ENCODE measurements at regions not wholly inside any gene's neighbourhood (a gene's known extent, or its start where the extent isn't known, plus 50 kb on each side); places are given as distances from the start of the nearest gene placed in this dataset.

DNA sequence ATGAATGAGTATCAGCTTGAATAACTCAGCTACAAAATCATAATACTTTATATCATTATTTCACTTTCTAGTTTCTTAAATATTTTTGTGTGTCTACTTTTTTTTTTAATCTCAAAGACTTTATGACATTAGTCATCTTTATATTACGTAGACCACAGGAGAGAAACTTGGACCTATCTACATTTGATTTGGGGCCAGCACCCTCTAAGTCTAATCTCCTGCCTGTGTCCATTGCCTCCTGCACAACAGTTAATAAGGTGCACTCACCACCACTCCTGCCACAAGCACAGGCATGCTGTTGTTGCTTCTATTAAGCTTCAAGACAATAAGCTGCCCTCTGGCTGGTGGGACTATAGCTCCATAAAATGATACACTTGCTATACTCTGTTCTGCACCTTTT lies 70.4 kb downstream of the DIRAS3 start:
- Mint-ChIP-seq H3K9me3 (ENCODE audit: unreplicated experiment) (no peaks in the 10 kb centered on the region), H3K4me3 (ENCODE audit: unreplicated experiment) (no peak overlapping the region), H3K27ac (ENCODE audit: low read depth, unreplicated experiment) (no peak overlapping the region), H3K36me3 (ENCODE audit: insufficient read depth, unreplicated experiment) (no peaks in the 10 kb centered on the region), H3K27me3 (ENCODE audit: insufficient read depth, unreplicated experiment) (no peaks in the 10 kb centered on the region), H3K4me1 (ENCODE audit: insufficient read depth, unreplicated experiment) (peaks cover 14% of the 10 kb centered on the region)
- TF ChIP-seq, protein P1, sequence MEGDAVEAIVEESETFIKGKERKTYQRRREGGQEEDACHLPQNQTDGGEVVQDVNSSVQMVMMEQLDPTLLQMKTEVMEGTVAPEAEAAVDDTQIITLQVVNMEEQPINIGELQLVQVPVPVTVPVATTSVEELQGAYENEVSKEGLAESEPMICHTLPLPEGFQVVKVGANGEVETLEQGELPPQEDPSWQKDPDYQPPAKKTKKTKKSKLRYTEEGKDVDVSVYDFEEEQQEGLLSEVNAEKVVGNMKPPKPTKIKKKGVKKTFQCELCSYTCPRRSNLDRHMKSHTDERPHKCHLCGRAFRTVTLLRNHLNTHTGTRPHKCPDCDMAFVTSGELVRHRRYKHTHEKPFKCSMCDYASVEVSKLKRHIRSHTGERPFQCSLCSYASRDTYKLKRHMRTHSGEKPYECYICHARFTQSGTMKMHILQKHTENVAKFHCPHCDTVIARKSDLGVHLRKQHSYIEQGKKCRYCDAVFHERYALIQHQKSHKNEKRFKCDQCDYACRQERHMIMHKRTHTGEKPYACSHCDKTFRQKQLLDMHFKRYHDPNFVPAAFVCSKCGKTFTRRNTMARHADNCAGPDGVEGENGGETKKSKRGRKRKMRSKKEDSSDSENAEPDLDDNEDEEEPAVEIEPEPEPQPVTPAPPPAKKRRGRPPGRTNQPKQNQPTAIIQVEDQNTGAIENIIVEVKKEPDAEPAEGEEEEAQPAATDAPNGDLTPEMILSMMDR (IDR thresholded peaks at IDR 0.05; ENCODE audit: unreplicated experiment), result no peak
- no TSS peak for BruUV-seq (replicated peaks)
- DNase-seq (ENCODE audit: unreplicated experiment), result peak; percentile 4
- ChIA-PET CTCF (interaction anchor here (0.6 to 2.1 kb wide), 4 partner anchors 34 to 1627 kb away, joined by 3 to 6 read pairs (median 4); no protein-coding TSS in a partner anchor), POLR2A (no interaction called here)
- intact Hi-C loops (cut with micrococcal nuclease), result no loop called here

DNA sequence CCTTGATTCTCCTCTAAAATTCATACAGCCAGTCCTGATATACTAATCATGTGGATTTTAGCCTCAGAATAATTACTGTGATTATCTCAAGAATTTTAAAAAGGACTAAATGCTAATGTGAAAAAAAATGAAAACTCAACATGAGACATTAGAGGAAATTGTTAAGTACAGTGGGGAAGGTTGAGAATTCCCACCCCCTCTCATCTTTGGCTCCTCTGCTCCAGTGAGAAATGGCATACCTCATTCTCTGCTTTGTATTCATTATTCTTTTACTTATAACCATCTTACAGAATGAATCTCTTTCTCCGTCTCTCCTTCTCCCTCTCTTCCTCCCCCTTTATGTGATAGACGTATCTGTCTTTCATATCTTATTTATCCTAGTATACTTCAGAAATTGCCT lies 70.9 kb downstream of the DIRAS3 start:
- no peaks in the 10 kb centered on the region for H3K27me3 Mint-ChIP-seq (ENCODE audit: insufficient read depth, unreplicated experiment)
- H3K27ac Mint-ChIP-seq (ENCODE audit: low read depth, unreplicated experiment), result no peak overlapping the region
- TF ChIP-seq, protein P1 (IDR thresholded peaks at IDR 0.05; ENCODE audit: unreplicated experiment), result no peak
- H3K4me1 Mint-ChIP-seq (ENCODE audit: insufficient read depth, unreplicated experiment), result peaks cover 14% of the 10 kb centered on the region
- POLR2A ChIA-PET, result no interaction called here
- no TSS peak for BruUV-seq (replicated peaks)
- intact Hi-C loops (cut with micrococcal nuclease), result no loop called here
- DNase-seq (ENCODE audit: unreplicated experiment), result no peak
- H3K4me3 Mint-ChIP-seq (ENCODE audit: unreplicated experiment), result no peak overlapping the region
- CTCF ChIA-PET, result interaction anchor here (0.7 kb wide), 1 partner anchor 1627 kb away, joined by 3 read pairs; no protein-coding TSS in a partner anchor
- no peaks in the 10 kb centered on the region for H3K36me3 Mint-ChIP-seq (ENCODE audit: insufficient read depth, unreplicated experiment)
- H3K9me3 Mint-ChIP-seq (ENCODE audit: unreplicated experiment), result no peaks in the 10 kb centered on the region

DNA sequence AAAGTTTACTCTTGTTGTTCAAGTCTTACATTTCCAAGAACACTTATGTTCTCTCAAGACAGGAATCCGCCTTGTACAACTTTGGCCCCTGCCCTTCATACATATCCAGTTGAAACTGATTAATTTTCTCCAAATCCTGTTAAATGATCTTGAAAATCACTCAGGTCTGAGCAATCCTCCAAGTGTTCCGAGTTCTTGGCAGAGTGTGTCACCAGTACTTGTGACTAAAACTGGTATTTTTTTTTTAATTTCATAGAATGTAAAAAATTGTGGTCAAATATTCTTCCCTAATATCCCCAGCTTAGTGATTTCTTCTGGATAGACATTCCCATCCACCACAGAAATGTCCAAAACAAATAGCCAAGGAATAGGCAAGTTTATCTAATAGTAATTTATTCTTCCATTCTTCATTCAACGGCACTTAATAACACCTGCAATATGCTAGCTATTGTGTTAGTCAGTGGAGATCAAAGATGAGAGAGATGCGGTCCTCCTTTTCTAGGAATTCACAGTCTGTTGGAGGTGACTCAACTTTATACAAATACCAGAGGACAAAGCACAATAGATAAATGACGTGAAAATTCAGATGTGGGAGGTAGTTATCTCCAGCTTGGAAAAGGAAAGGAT lies 71.4 kb downstream of the DIRAS3 start:
- Mint-ChIP-seq H3K4me1 (ENCODE audit: insufficient read depth, unreplicated experiment) (peaks cover 14% of the 10 kb centered on the region), H3K36me3 (ENCODE audit: insufficient read depth, unreplicated experiment) (no peaks in the 10 kb centered on the region), H3K9me3 (ENCODE audit: unreplicated experiment) (no peaks in the 10 kb centered on the region), H3K27ac (ENCODE audit: low read depth, unreplicated experiment) (no peak overlapping the region), H3K4me3 (ENCODE audit: unreplicated experiment) (no peak overlapping the region), H3K27me3 (ENCODE audit: insufficient read depth, unreplicated experiment) (no peaks in the 10 kb centered on the region)
- DNase-seq (ENCODE audit: unreplicated experiment), result peak; percentile 27
- BruUV-seq (replicated peaks), result no TSS peak
- intact Hi-C loops (cut with micrococcal nuclease), result no loop called here
- ChIA-PET POLR2A (no interaction called here), CTCF (interaction anchor here (0.7 to 1.0 kb wide), 2 partner anchors 14 to 1070 kb away, joined by 3 to 5 read pairs; no protein-coding TSS in a partner anchor)
- TF ChIP-seq, protein P1 (IDR thresholded peaks at IDR 0.05; ENCODE audit: unreplicated experiment), result no peak

DNA sequence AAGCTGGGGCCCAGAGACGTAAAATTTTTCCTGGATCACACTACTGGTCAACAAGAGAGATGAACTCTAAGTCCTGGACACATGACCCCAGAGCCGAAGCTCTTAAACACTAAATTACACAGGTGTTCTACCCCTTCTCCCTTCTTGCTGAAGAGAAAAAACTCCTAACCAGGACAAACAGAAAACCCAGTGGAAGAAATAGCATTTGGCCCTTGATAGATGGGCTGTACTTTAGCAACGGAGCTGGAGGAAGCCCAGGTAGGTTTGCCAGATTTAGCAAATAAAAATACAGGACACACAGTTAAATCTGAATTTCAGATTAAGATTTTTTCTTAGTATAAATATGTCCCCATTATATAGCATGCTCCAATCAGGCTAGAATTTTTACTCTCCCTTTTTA lies 72.7 kb downstream of the DIRAS3 start:
- POLR2A ChIA-PET, result no interaction called here
- no peaks in the 10 kb centered on the region for H3K36me3 Mint-ChIP-seq (ENCODE audit: insufficient read depth, unreplicated experiment)
- peaks cover 14% of the 10 kb centered on the region for H3K4me1 Mint-ChIP-seq (ENCODE audit: insufficient read depth, unreplicated experiment)
- BruUV-seq (replicated peaks), result no TSS peak
- TF ChIP-seq, protein P1 (IDR thresholded peaks at IDR 0.05; ENCODE audit: unreplicated experiment), result no peak
- no peak for DNase-seq (ENCODE audit: unreplicated experiment)
- H3K4me3 Mint-ChIP-seq (ENCODE audit: unreplicated experiment), result no peak overlapping the region
- H3K27me3 Mint-ChIP-seq (ENCODE audit: insufficient read depth, unreplicated experiment), result no peaks in the 10 kb centered on the region
- H3K27ac Mint-ChIP-seq (ENCODE audit: low read depth, unreplicated experiment), result no peak overlapping the region
- CTCF ChIA-PET, result interaction anchor here (1.0 to 1.1 kb wide), 3 partner anchors 11 to 37 kb away, joined by 3 to 5 read pairs (median 3); no protein-coding TSS in a partner anchor
- intact Hi-C loops (cut with micrococcal nuclease), result no loop called here
- H3K9me3 Mint-ChIP-seq (ENCODE audit: unreplicated experiment), result no peaks in the 10 kb centered on the region

Measured in MCF 10A (cell line).